Stimulated activated CD4-positive, alpha-beta T cell treated with anti-CD3 and anti-CD28 coated beads, Interleukin-4, amount 100 ng/mL, for 1 hour (primary cell): ENCODE measurements at regions not wholly inside any gene's neighbourhood (a gene's known extent, or its start where the extent isn't known, plus 50 kb on each side); places are given as distances from the start of the nearest gene placed in this dataset.

Source experiments
- DNase-seq: peaks from one replicate; pipeline ENCODE4 v3.0.0-alpha.2; 2020

DNA sequence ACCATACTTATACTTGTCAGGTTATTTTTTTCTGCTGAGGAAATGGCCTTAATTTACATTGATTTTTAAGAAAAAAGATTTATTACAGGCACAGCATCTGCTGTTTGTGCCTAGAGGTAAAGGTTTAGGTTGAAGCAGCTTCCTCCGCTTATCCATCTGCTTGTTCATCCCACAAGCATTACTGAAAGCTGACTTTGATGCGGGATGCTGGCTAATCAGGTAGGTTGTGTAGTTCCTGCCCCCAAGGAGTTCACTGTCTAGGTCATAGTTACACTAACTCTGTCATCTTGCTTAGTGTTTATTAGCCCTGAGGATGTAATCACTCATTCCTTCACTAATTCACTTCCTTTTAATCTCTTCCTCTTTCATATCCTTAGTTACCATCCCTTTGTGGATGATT, 377.7 kb upstream of the KAZN start:
- no peak for DNase-seq

DNA sequence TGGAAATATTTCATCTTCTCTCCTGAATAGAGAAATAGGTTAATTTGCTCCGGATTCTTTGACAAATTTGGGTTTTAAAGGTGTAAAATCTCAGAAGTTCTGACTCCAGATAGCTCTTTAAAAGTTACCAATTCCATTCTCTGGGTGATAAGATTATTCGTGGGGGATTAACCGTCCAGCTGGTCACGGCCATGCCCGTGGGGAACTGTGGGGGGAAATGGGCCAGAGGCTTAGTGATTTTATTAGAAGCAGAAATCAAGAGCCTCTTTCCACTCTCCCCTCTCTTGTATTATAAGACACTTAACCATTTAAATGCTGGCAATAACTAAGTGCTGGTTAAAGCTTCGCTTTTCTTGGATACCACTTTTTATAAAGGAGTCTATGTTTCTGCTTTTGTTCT, 376.4 kb upstream of the KAZN start:
- DNase-seq: no peak

DNA sequence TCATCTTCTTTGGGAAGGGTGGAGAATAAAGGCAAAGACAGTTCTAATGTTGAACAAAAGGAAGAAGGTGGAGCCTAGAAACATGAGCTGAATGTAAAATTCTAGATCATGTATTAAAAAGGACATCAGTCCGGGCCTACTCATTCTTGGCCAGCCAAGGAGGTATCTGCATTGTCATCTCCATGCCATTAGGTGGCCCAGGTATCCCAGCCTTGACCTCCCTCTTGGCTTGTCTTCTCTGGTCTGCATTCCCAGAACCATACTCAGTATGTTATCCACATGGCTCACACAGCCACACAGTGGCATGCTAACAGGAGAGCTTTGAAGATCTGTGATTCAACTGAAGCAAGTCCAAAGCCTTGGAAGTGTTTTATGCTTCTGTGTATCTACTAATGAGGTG, 369.8 kb upstream of the KAZN start:
- DNase-seq: no peak

GRCh38 chr1:14233510-14233909, 365.0 kb upstream of the KAZN start:
- DNase-seq: no peak

DNA sequence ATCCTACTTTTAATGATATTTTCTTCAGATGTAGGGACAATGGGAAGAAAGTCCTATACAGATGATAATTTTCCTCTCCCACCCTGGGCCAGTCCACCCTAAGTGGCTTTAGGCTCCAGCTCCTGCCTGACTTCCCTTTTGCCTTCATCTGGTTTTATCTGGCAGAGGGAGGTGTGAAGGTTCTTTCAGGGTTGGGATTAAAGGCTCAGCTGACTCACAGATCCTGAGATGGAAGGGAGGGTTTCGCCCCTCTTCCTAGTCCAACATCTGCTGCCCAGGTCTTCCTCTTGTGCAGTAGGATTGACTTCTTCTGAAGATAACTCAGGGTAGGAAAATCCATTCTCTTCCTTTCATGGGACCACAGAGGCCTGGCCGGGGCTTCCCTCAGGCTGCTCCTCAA, 362.4 kb upstream of the KAZN start:
- DNase-seq: no peak

DNA sequence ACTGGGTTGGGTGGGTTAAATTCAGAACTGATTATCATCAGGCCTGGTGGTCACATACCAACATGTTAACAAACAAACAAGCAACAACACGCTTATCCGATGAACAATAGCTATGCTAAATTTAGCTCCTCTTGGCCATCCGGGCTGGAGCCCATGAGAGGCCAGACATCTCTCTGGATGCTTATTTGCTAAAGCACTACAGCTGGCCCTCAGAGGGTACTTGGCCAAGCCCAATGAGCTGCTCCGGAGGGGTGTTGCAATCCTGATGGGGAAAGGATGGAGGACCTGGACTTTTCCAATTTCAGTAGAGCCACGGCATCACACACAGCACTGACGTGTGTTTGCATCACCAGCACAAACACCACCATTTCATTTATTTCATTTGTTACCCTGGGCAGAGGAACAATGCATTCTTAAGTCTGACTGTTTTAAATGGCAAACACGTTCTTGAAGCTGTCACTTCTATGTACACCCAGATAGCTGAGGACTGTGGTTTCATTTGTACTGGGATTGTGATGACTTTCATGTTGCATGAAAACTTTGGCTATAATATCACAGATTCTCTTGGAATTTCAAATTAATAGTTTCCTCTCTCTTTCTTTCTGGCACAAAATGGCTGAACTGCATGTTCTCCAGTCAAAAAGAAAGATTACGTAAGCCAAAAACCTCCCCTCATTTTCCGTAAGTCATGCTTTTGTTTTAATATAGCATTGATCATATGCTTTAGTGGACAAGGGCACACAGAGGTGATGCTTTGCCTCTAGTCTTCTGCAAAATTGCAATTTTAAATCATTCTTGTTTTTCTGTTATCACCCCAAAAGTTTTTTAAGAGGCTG, 359.8 kb upstream of the KAZN start:
- no peak for DNase-seq

GRCh38 chr1:14240265-14240664, 358.2 kb upstream of the KAZN start:
- DNase-seq: no peak

GRCh38 chr1:14242123-14242522, 356.4 kb upstream of the KAZN start:
- DNase-seq: no peak

GRCh38 chr1:14242870-14243269, 355.6 kb upstream of the KAZN start:
- no peak for DNase-seq

- DNase-seq: no peak
Measured at GRCh38 chr1:14245954-14246353, 352.5 kb upstream of the KAZN start.

- no peak for DNase-seq
Measured at GRCh38 chr1:14246471-14246870, 352.0 kb upstream of the KAZN start.

DNA sequence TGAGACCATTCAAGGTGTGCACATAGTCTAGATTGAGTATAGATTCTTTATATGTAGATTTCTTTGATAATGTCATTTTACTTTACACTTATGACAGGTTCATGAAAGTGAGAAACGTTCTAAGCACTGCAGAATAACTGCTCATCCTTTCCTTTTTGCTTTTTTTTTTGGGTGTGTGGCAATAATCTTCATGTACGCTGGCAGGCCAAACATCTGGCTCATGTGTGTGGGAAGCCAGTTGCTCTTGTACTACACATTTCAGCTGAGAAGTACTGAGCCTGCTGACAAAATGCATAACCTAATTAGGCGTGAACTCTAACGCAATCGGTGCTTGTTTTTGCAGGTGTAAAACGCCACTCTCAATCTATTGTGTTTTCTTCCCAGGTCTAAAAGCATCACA, 350.8 kb upstream of the KAZN start:
- DNase-seq: no peak

- DNase-seq: no peak
Measured at GRCh38 chr1:14251871-14252270, 346.6 kb upstream of the KAZN start.

DNA sequence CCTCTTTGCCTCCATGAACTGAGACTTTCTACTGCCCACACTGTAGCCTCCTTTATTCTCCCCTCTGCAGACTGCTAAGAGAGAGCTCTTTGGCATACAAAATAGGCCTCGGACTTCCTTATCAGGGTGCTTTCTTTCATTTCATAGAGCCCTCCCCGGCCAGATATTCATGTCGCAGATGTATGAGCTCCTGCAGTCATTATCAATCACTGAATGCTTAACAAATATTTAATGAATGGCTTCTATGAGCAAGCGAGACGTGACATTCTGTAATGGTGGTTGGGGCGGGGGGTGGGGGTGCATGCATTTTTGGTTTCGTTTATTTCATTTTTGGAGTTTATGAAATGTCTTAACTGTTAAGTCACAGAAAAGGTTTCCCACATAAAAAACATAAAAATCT, 344.8 kb upstream of the KAZN start:
- DNase-seq: no peak

DNA sequence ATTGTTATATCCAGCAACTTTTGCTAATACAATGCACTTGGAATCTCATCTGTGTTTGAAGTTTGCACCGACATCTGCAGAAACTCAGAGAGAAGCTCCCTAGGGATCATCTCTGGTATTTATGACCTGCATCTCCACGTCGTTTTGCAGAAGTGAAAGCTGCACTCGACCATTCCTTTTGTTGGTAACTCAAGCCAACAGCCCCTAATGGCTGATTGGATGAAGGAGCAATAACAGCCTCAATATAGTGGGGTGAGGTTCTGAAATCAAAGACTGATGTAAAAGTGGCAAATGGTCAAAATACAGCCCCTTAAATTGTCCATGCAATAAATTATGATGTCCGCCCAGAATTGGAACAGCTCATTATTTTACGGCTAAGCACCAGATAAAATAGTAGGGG, 344.2 kb upstream of the KAZN start:
- no peak for DNase-seq

DNA sequence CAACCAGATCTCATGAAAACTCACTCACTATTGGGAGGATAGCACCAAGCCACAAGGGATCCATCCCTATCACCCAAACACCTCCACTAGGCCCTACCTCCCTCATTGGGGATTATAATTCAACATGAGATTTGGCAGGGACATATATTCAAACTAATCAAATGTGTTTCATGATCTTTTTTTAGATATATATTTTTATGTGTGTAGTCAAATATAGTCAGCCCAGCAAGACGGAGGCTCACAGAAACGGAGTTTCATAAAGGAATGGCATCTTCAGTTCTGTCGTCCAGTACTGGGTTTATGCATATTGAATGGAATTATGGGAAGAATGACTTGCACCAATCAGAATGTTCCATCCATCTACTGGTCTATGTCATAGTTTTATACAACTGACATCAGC, 343.3 kb upstream of the KAZN start:
- DNase-seq: no peak

DNA sequence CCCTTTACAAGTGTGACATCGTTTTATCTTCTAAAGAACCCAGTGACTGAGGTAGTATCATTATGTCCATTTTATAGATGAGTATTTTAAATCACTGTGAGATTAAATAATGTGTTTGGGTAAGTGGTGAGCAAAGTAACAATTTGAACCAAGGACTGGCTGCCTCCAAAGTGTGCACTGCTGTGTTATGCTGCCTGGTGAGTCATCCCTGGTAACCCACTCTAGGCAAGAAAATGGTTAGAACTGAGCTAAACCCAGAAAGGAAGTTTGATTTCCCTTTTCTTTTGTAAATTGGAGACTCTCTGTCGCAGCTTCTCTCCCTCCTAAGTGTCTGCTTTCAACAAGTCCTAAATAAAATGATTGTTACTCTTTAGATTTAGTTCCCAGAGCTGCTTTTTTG, 342.8 kb upstream of the KAZN start:
- DNase-seq: no peak

- DNase-seq: no peak
Measured at GRCh38 chr1:14259191-14259757, 339.2 kb upstream of the KAZN start.

DNA sequence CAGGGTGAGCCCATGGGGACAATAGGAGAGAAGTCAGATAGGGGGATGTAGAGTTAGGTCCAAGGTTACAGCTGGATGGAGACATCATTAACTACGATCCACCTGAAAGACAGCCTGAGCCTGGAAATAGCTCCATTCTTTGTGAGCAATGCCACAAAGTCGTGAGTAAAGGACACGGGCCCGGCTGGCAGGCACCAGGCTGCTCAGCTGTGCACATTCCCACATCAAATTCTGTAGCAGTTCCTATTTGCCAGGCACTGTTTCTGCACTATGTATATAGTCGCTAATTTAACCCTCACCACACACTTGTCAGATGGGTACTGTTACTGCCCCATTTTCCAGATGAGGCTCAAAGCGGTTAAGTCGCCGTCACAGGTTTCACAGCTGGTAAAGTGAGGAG, 338.0 kb upstream of the KAZN start:
- no peak for DNase-seq

DNA sequence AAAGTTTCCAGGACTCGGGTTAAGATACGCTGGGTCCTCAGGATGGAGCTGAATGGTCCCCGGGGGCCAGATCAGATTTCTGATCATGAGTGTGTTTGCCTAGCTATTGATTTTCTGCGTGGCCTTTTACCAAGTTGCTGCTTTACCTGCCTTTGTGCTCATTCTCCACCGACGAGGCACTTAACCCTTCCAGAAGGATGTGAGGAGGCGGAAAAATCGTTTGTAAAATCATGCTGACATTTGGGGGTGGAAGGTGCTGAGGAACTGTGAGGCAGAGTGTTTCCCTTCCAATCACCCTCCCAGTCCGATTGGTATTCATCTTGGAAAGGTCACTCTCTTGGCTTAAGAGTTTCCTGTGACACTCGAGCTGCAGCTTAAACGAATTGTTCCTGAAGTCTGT, 337.1 kb upstream of the KAZN start:
- no peak for DNase-seq

DNA sequence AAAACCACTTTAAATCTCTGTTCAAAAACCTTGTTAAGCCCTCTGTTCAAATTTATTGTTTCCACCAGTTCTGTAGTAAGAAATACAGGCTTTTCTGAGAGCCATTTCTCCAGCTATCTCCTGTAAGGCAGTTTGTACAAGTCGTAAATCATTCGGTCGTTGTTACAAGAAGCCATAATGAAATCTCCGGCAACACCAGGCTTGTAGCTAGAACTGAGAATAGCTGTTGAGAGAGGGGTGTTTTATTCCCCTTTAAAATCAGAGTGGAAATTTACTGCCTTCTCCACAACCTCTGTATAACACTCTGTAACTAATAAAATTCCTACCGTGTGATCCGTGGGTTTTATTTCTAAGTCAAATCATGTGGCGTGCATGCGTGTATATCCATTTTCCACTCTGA, 335.8 kb upstream of the KAZN start:
- DNase-seq: no peak

GRCh38 chr1:14263225-14263624, 335.3 kb upstream of the KAZN start:
- no peak for DNase-seq

GRCh38 chr1:14263671-14264070, 334.8 kb upstream of the KAZN start:
- no peak for DNase-seq

- no peak for DNase-seq
Measured at GRCh38 chr1:14265495-14265894, 333.0 kb upstream of the KAZN start.

GRCh38 chr1:14267991-14268390, 330.5 kb upstream of the KAZN start:
- no peak for DNase-seq
